ENCODE measurements at regions not wholly inside any gene's neighbourhood (a gene's known extent, or its start where the extent isn't known, plus 50 kb on each side); places are given as distances from the start of the nearest gene placed in this dataset.
"Not testable (repeated sequence)": the region's sequence is repeated elsewhere in the genome, so short reads cannot be mapped to it uniquely, and the experiment has no call there.

- no peak for DNase-seq (ENCODE audit: low spot score in 2 of 2, unreplicated experiment in 2 of 2)
- H3K27ac Mint-ChIP-seq = no peak overlapping the region
- H3K9me3 Mint-ChIP-seq = no peaks in the 10 kb centered on the region
- no peak overlapping the region for H3K4me3 Mint-ChIP-seq
- H3K36me3 Mint-ChIP-seq = no peaks in the 10 kb centered on the region
- no peak for TF ChIP-seq CTCF (IDR thresholded peaks at IDR 0.05; ENCODE audit: unreplicated experiment)
- H3K4me1 Mint-ChIP-seq = peaks cover 6% of the 10 kb centered on the region
- peaks cover 5% of the 10 kb centered on the region for H3K27me3 Mint-ChIP-seq (ENCODE audit: low read depth)
These were observed 122.5 kb downstream of the SOCS6 start for GRCh38 chr18:70411307-70411706.

- Mint-ChIP-seq H3K36me3 (no peaks in the 10 kb centered on the region), H3K27me3 (ENCODE audit: low read depth) (no peaks in the 10 kb centered on the region), H3K4me1 (no peaks in the 10 kb centered on the region), H3K4me3 (no peak overlapping the region), H3K27ac (no peak overlapping the region), H3K9me3 (no peaks in the 10 kb centered on the region)
- DNase-seq (ENCODE audit: low spot score in 2 of 2, unreplicated experiment in 2 of 2) = no peak
- TF ChIP-seq CTCF (IDR thresholded peaks at IDR 0.05; ENCODE audit: unreplicated experiment) = no peak
These were observed 116.2 kb downstream of the SOCS6 start for GRCh38 chr18:70405052-70405451.

- DNase-seq (ENCODE audit: low spot score in 2 of 2, unreplicated experiment in 2 of 2) = no peak
- no peak overlapping the region for H3K4me3 Mint-ChIP-seq
- no peaks in the 10 kb centered on the region for H3K27me3 Mint-ChIP-seq (ENCODE audit: low read depth)
- no peaks in the 10 kb centered on the region for H3K36me3 Mint-ChIP-seq
- no peak for TF ChIP-seq CTCF (IDR thresholded peaks at IDR 0.05; ENCODE audit: unreplicated experiment)
- no peak overlapping the region for H3K27ac Mint-ChIP-seq
- H3K9me3 Mint-ChIP-seq = peaks cover 3% of the 10 kb centered on the region
- no peaks in the 10 kb centered on the region for H3K4me1 Mint-ChIP-seq
These were observed 111.6 kb downstream of the SOCS6 start for GRCh38 chr18:70400476-70400875.

GRCh38 chr18:70398076-70398475, 109.2 kb downstream of the SOCS6 start:
- no peak for TF ChIP-seq CTCF (IDR thresholded peaks at IDR 0.05; ENCODE audit: unreplicated experiment)
- no peak for DNase-seq (ENCODE audit: low spot score in 2 of 2, unreplicated experiment in 2 of 2)
- Mint-ChIP-seq H3K27me3 (ENCODE audit: low read depth) (no peaks in the 10 kb centered on the region), H3K9me3 (peaks cover 6% of the 10 kb centered on the region), H3K27ac (no peak overlapping the region), H3K36me3 (no peaks in the 10 kb centered on the region), H3K4me1 (no peaks in the 10 kb centered on the region), H3K4me3 (no peak overlapping the region)

GRCh38 chr18:70397259-70397925, 108.5 kb downstream of the SOCS6 start:
- TF ChIP-seq CTCF (IDR thresholded peaks at IDR 0.05; ENCODE audit: unreplicated experiment) = no peak
- H3K36me3 Mint-ChIP-seq = no peaks in the 10 kb centered on the region
- H3K27ac Mint-ChIP-seq = no peak overlapping the region
- H3K4me3 Mint-ChIP-seq = no peak overlapping the region
- DNase-seq (ENCODE audit: low spot score in 2 of 2, unreplicated experiment in 2 of 2) = no peak
- H3K4me1 Mint-ChIP-seq = no peaks in the 10 kb centered on the region
- no peaks in the 10 kb centered on the region for H3K27me3 Mint-ChIP-seq (ENCODE audit: low read depth)
- H3K9me3 Mint-ChIP-seq = peaks cover 6% of the 10 kb centered on the region

GRCh38 chr18:70395771-70396170, 106.9 kb downstream of the SOCS6 start:
- not testable (repeated sequence) for H3K9me3 Mint-ChIP-seq; H3K27ac Mint-ChIP-seq; H3K4me3 Mint-ChIP-seq; H3K27me3 Mint-ChIP-seq (ENCODE audit: low read depth); DNase-seq (ENCODE audit: low spot score in 2 of 2, unreplicated experiment in 2 of 2); H3K36me3 Mint-ChIP-seq; H3K4me1 Mint-ChIP-seq
